ENCODE measurements at regions not wholly inside any gene's neighbourhood (a gene's known extent, or its start where the extent isn't known, plus 50 kb on each side); places are given as distances from the start of the nearest gene placed in this dataset.

DNA sequence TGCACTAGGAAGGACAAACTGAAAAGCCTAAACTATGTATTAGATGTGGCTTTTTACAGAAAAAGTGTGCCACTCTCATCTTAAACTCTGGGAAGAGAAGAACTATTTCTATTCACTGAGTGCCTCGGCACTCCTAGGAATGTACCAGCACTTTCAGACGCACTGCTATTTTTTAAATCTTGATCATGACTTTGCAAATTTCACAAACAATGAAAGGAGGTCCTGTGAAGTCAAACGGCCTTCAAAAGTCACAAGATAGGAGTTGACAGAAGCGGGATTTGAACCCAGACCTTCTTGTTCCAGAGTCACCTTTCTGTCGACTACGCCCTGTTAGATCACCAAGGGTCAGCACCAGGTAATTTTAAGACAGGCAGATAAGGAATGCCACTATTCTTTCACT lies 365.4 kb downstream of the VRK1 start:
- TF ChIP-seq STAT6 (CRISPR knock-in tag; IDR thresholded peaks at IDR 0.05; ENCODE audit: borderline replicate concordance), result no peak
- no peak for TF ChIP-seq NR0B2 (CRISPR knock-in tag; IDR thresholded peaks at IDR 0.05)
- no peak for TF ChIP-seq EP300 (IDR thresholded peaks at IDR 0.05; ENCODE audit: low read depth in 2 of 2, low read length in 2 of 2)
- no peak for TF ChIP-seq EP300 (CRISPR knock-in tag; IDR thresholded peaks at IDR 0.05; ENCODE audit: borderline replicate concordance)
- no peak for TF ChIP-seq ATM (IDR thresholded peaks at IDR 0.05; ENCODE audit: borderline replicate concordance)
- no peak for TF ChIP-seq POLR2A (IDR thresholded peaks at IDR 0.05; ENCODE audit: insufficient read depth in 1 of 2, low read depth in 2 of 2, low read length in 2 of 2)
- TF ChIP-seq CTCF (CRISPR knock-in tag; IDR thresholded peaks at IDR 0.05), result no peak
- no peak for TF ChIP-seq EEA1 (CRISPR knock-in tag; IDR thresholded peaks at IDR 0.05; ENCODE audit: borderline replicate concordance)
- no peak for TF ChIP-seq TBL1XR1 (IDR thresholded peaks at IDR 0.05; ENCODE audit: borderline replicate concordance, low read length, partially characterized antibody)
- no peak for TF ChIP-seq ZNF224 (CRISPR knock-in tag; IDR thresholded peaks at IDR 0.05)
- no peak for TF ChIP-seq KAT8 (CRISPR knock-in tag; IDR thresholded peaks at IDR 0.05)
- TF ChIP-seq EHMT2 (IDR thresholded peaks at IDR 0.05; ENCODE audit: borderline replicate concordance, low read depth, low read length), result no peak
- TF ChIP-seq ZSCAN12 (CRISPR knock-in tag; IDR thresholded peaks at IDR 0.05), result no peak
- no peak for TF ChIP-seq ZSCAN5A (CRISPR knock-in tag; IDR thresholded peaks at IDR 0.05; ENCODE audit: borderline replicate concordance)

All from HepG2 (cell line).